Lower leg skin (tissue), 3 donors: ENCODE measurements at regions not wholly inside any gene's neighbourhood (a gene's known extent, or its start where the extent isn't known, plus 50 kb on each side); places are given as distances from the start of the nearest gene placed in this dataset.

Experiments used
- POLR2A ChIP-seq, 2 donors: fragments of 450-650 bp; IDR thresholded peaks; one replicate each; pipeline ENCODE4 v1.6.1; 2016 to 2017; ENCODE audit warnings: antibody characterized with exemption in 2 of 2, mild to moderate bottlenecking in 1 of 2, moderate library complexity in 1 of 2
- TF ChIP-seq, protein P1 (sequence below), 3 donors: fragments of 450-650 bp; IDR thresholded peaks; one replicate each; pipeline ENCODE4 v1.5.1; 2016; ENCODE audit warnings: antibody characterized with exemption in 3 of 3, mild to moderate bottlenecking in 3 of 3, moderate library complexity in 2 of 3

DNA sequence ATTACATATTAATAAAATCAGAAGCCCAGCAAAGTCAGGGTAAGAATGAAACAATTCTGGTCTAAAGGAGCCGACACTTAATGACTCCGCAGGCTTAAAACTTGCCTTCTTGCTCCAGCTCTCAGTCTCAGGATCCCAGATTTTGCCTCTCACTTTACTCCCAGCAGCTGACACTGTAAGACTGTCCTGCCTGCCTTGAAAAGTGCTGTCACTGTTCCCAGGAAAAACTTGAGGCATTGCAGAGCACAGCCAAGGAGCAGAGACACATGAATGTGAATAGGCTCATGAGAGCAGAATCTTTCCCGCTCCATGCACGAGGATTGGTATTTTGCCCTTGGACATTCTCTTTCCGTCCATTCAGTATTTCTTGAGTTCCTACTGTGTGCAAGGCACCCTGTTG is 457.6 kb upstream of the ZFHX3 start:
- TF ChIP-seq, protein P1, sequence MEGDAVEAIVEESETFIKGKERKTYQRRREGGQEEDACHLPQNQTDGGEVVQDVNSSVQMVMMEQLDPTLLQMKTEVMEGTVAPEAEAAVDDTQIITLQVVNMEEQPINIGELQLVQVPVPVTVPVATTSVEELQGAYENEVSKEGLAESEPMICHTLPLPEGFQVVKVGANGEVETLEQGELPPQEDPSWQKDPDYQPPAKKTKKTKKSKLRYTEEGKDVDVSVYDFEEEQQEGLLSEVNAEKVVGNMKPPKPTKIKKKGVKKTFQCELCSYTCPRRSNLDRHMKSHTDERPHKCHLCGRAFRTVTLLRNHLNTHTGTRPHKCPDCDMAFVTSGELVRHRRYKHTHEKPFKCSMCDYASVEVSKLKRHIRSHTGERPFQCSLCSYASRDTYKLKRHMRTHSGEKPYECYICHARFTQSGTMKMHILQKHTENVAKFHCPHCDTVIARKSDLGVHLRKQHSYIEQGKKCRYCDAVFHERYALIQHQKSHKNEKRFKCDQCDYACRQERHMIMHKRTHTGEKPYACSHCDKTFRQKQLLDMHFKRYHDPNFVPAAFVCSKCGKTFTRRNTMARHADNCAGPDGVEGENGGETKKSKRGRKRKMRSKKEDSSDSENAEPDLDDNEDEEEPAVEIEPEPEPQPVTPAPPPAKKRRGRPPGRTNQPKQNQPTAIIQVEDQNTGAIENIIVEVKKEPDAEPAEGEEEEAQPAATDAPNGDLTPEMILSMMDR (IDR thresholded peaks at IDR 0.05) = no peak
- TF ChIP-seq POLR2A (IDR thresholded peaks at IDR 0.05) = no peak
